GM18507 (cell line): ENCODE measurements at regions not wholly inside any gene's neighbourhood (a gene's known extent, or its start where the extent isn't known, plus 50 kb on each side); places are given as distances from the start of the nearest gene placed in this dataset.
"Not testable (repeated sequence)": the region's sequence is repeated elsewhere in the genome, so short reads cannot be mapped to it uniquely, and the experiment has no call there.

Source experiments
- DNase-seq: peaks from one replicate; pipeline ENCODE4 v3.0.0; 2011; ENCODE audit warnings: low read depth; ENCODE audit not compliant: insufficient read length; ENCODE audit errors: extremely low spot score
- FAIRE-seq: peaks from 2 replicates; lab custom pipeline; 2011; peaks lifted over from hg19 to GRCh38; lab: Jason Lieb, UNC

- FAIRE-seq (no peak), DNase-seq (no peak)
These were observed 159.2 kb upstream of the ALG10B start for GRCh38 chr12:38157274-38157932.

- no peak for FAIRE-seq
These were observed 158.6 kb upstream of the ALG10B start for GRCh38 chr12:38157933-38158401.

GRCh38 chr12:38158428-38159091 lies 158.0 kb upstream of the ALG10B start:
- DNase-seq (no peak), FAIRE-seq (no peak)

More at GRCh38 chr12:38157933-38158401, 158.6 kb upstream of the ALG10B start:
- no peak for DNase-seq

- DNase-seq = no peak
- FAIRE-seq = no peak
These were observed 157.5 kb upstream of the ALG10B start for GRCh38 chr12:38159092-38159551.

- DNase-seq (no peak), FAIRE-seq (no peak)
These were observed 156.8 kb upstream of the ALG10B start for GRCh38 chr12:38159591-38160317.

- no peak for DNase-seq
- FAIRE-seq = no peak
These were observed 156.1 kb upstream of the ALG10B start for GRCh38 chr12:38160318-38161122.

- FAIRE-seq = no peak
- DNase-seq = no peak
These were observed 155.2 kb upstream of the ALG10B start for GRCh38 chr12:38161123-38162000.

GRCh38 chr12:38162013-38162412 lies 154.6 kb upstream of the ALG10B start:
- no peak for FAIRE-seq
- no peak for DNase-seq

GRCh38 chr12:38162708-38163441 lies 153.7 kb upstream of the ALG10B start:
- DNase-seq (no peak), FAIRE-seq (no peak)

- no peak for DNase-seq
- FAIRE-seq = no peak
These were observed 153.2 kb upstream of the ALG10B start for GRCh38 chr12:38163442-38163801.

- FAIRE-seq = no peak
- no peak for DNase-seq
These were observed 150.3 kb upstream of the ALG10B start for GRCh38 chr12:38166225-38166624.

- DNase-seq (no peak), FAIRE-seq (no peak)
These were observed 141.0 kb upstream of the ALG10B start for GRCh38 chr12:38175538-38175937.

- not testable (repeated sequence) for FAIRE-seq
These were observed 133.0 kb upstream of the ALG10B start for GRCh38 chr12:38183617-38184016.

GRCh38 chr12:38197286-38197685 lies 119.3 kb upstream of the ALG10B start:
- not testable (repeated sequence) for FAIRE-seq, DNase-seq

More at GRCh38 chr12:38183617-38184016, 133.0 kb upstream of the ALG10B start:
- not testable (repeated sequence) for DNase-seq

- FAIRE-seq = no peak
- no peak for DNase-seq
These were observed 114.9 kb upstream of the ALG10B start for GRCh38 chr12:38201461-38202276.

- no peak for DNase-seq
- FAIRE-seq = no peak
These were observed 111.7 kb upstream of the ALG10B start for GRCh38 chr12:38204831-38205230.

- no peak for FAIRE-seq
- DNase-seq = no peak
These were observed 94.6 kb upstream of the ALG10B start for GRCh38 chr12:38222011-38222410.
